ENCODE measurements at regions not wholly inside any gene's neighbourhood (a gene's known extent, or its start where the extent isn't known, plus 50 kb on each side); places are given as distances from the start of the nearest gene placed in this dataset.

DNA sequence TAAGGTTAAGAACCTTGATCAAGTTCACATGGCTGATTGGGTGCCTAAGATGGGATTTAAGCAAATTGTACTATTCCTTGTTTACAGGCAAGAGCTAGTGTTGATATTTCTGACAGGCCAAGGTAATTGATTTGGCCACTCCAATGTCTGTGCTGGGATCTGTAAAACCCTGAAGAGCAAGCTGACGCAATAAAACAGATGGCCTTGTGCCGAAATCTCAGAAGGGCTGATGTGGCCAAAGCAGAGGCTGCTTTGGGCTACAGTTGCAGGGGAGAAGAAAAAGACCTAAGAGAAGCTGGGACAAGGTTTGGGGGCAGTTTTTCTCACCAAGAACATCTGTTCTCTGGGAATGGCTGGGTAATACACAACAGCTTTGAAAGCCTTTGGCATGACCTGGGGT lies 463.2 kb upstream of the ZNF608 start:
- no peak for TF ChIP-seq CTCF (conservative IDR thresholded peaks at IDR 0.05; ENCODE audit: low read depth, low read length)
- DNase-seq (ENCODE audit: low read depth): no peak
- H3K4me3 ChIP-seq (ENCODE audit: low read depth, low read length): no peak overlapping the region

DNA sequence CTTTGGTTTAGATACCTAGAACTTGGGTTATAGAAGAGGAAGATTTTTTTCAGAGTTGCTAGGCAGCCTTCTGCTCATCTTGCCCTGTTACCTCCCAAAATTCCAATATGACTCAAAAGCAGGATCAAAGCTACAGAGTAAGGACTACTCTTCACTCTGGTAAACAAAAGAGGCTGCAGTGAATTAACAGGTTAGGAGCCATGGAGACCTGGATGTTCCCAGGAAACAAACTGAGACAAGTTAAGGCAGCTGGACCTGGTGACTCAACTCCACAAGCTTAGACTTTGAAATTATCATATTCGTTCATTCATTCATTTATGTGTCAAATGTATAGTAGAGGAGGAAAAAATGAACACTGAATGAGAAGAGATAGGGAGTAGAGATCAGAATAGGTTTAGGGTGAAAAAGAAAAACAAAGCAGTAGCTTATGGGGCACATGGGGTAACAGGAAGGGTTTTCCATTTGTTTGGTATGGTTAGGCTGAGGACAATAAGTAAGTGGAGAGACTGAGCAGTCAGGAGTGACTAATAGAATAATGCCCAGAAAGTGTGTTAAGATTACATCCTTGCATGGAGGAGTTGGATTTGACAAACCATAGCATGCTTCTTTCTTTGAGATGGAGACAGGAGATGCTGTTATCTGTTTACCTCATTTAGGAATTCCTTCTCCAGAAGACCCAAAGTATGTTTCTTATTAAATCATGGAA lies 464.0 kb upstream of the ZNF608 start:
- no peak for TF ChIP-seq CTCF (conservative IDR thresholded peaks at IDR 0.05; ENCODE audit: low read depth, low read length)
- DNase-seq (ENCODE audit: low read depth): no peak
- H3K4me3 ChIP-seq (ENCODE audit: low read depth, low read length): no peak overlapping the region

GRCh38 chr5:125214080-125214479 lies 467.6 kb upstream of the ZNF608 start:
- no peak for TF ChIP-seq CTCF (conservative IDR thresholded peaks at IDR 0.05; ENCODE audit: low read depth, low read length)

DNA sequence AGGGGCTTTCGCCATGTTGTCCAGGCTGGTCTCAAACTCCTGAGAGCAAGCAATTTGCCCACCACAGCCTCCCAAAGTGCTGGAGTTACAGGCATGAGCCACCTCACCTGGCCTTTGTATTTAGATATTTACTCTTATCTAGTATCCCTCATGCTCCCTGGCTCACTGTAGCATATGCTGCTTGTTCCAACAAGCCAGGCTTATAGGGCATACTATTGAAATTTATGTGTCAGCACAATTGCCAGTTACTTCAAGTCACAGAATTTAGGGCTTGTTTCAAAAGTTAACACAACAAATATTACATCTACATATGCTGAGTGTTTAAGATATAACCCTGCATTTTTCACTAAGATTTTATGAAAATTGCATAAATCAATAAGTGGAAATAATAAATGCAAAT lies 469.2 kb upstream of the ZNF608 start:
- no peak overlapping the region for H3K4me3 ChIP-seq (ENCODE audit: low read depth, low read length)
- no peak for TF ChIP-seq CTCF (conservative IDR thresholded peaks at IDR 0.05; ENCODE audit: low read depth, low read length)
- DNase-seq (ENCODE audit: low read depth): no peak

More at GRCh38 chr5:125214080-125214479, 467.6 kb upstream of the ZNF608 start:
- no peak overlapping the region for H3K4me3 ChIP-seq (ENCODE audit: low read depth, low read length)
- DNase-seq (ENCODE audit: low read depth): no peak

DNA sequence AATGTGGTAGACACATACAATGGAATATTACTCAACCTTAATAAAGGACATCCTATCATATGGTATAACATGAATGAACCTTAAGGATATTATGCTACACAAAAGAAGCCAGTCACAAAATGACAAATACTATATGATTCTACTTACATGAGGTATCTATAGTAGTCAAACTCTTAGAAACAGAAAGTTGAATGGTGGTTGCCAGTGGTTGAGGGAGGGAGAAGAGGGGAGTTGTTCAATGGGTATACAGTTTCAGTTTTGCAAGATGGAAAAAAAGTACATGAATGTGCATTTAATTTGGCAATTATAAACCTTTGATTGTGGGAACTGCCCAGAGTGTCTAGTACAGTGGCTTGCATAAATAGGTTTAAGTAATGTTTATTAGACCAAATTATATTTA lies 473.3 kb upstream of the ZNF608 start:
- DNase-seq (ENCODE audit: low read depth): no peak
- TF ChIP-seq CTCF (conservative IDR thresholded peaks at IDR 0.05; ENCODE audit: low read depth, low read length): no peak
- no peak overlapping the region for H3K4me3 ChIP-seq (ENCODE audit: low read depth, low read length)

DNA sequence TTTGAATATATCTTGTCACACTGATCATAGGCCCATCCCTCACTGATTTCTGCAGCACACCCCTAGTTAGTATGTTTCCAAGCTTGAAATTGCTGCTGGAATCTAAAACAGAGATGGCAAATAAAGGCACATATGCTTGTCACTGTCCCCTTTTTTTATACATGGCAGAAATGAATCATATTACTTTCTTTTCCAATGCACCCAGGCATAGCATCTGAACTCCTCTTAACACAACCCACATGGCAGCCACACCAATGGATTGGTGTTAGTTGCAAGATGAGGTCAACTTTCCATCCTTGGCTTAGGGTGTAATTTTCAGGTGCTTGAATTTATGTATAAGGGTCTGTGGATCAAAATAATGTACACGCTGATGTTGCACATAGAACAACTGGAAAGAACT lies 473.8 kb upstream of the ZNF608 start:
- no peak overlapping the region for H3K4me3 ChIP-seq (ENCODE audit: low read depth, low read length)
- DNase-seq (ENCODE audit: low read depth): no peak
- TF ChIP-seq CTCF (conservative IDR thresholded peaks at IDR 0.05; ENCODE audit: low read depth, low read length): no peak

DNA sequence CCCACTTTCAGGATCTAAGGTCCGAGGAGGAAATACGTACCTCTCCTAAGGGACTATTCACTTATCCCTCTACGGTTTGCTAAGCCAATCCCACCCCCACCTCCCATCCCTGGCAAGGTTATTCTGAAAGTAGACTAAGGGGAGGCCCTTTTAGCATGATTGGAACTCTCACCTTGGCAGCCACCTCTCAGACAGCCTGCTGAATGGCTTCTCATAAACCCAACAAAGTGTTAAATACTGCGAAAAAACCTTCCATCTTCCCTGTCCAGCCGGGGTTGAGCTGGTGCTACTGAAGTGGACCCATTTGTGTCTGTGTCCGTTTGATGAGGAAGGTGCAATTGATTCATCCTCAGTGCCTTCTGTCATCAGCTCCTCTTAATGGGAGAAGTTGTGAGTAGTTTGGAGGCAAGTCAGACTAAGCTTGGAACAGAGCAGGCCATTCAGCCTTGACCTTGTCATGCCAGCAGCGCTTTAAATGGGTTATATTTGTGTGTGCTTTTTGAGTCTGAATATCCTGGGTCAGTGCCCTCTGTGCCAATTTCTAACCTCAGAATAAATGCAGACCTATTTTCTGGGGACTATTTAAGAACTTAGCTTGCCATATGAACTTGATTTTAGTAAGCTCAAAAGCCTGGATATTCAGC lies 476.3 kb upstream of the ZNF608 start:
- TF ChIP-seq CTCF (conservative IDR thresholded peaks at IDR 0.05; ENCODE audit: low read depth, low read length): no peak
- DNase-seq (ENCODE audit: low read depth): no peak
- H3K4me3 ChIP-seq (ENCODE audit: low read depth, low read length): no peak overlapping the region
